ENCODE measurements at regions not wholly inside any gene's neighbourhood (a gene's known extent, or its start where the extent isn't known, plus 50 kb on each side); places are given as distances from the start of the nearest gene placed in this dataset.

DNA sequence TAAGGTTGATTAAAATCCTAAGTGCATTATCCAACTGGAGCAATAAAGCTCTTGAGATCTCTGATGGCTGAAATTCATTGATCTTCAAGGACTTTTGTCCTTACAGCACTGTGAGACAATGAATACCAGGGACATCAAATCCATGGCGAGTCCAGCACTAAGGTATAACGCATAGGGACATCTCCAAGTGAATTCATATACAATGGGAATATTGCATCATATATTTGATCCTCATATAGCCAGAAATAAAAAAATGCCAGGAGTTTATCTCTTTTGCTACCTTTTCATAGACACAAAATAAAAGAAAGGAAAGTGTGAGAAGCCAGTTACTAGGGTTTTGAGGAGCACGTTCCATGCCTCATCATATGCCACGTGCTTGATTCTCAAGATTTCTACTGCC, 112.5 kb upstream of the CDH13 start:
- no peaks in the 10 kb centered on the region for H3K9me3 ChIP-seq
- no peaks in the 10 kb centered on the region for H3K4me1 ChIP-seq
- WGBS, result 85% methylated on average over 4 of the region's 4 CpGs
- no peaks in the 10 kb centered on the region for H3K27me3 ChIP-seq
- no peak overlapping the region for H3K4me3 ChIP-seq
- H3K27ac ChIP-seq, result no peak overlapping the region
- no peaks in the 10 kb centered on the region for H3K36me3 ChIP-seq
- no peak for DNase-seq (ENCODE audit: low spot score in 2 of 2)
- TF ChIP-seq POLR2AphosphoS5 (IDR thresholded peaks at IDR 0.05) (no peak), POLR2A (IDR thresholded peaks at IDR 0.05) (no peak), EP300 (IDR thresholded peaks at IDR 0.05) (no peak)
- TF ChIP-seq, protein P1, sequence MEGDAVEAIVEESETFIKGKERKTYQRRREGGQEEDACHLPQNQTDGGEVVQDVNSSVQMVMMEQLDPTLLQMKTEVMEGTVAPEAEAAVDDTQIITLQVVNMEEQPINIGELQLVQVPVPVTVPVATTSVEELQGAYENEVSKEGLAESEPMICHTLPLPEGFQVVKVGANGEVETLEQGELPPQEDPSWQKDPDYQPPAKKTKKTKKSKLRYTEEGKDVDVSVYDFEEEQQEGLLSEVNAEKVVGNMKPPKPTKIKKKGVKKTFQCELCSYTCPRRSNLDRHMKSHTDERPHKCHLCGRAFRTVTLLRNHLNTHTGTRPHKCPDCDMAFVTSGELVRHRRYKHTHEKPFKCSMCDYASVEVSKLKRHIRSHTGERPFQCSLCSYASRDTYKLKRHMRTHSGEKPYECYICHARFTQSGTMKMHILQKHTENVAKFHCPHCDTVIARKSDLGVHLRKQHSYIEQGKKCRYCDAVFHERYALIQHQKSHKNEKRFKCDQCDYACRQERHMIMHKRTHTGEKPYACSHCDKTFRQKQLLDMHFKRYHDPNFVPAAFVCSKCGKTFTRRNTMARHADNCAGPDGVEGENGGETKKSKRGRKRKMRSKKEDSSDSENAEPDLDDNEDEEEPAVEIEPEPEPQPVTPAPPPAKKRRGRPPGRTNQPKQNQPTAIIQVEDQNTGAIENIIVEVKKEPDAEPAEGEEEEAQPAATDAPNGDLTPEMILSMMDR (IDR thresholded peaks at IDR 0.05), result no peak

- peaks cover 7% of the 10 kb centered on the region for H3K9me3 ChIP-seq
- H3K4me1 ChIP-seq, result no peaks in the 10 kb centered on the region
- DNase-seq (ENCODE audit: low spot score in 2 of 2), result no peak
- no peaks in the 10 kb centered on the region for H3K36me3 ChIP-seq
- H3K27ac ChIP-seq, result no peak overlapping the region
- no peak overlapping the region for H3K4me3 ChIP-seq
- 38% methylated on average over 2 of the region's 2 CpGs for WGBS
- H3K27me3 ChIP-seq, result no peaks in the 10 kb centered on the region
- TF ChIP-seq POLR2A (IDR thresholded peaks at IDR 0.05) (no peak), EP300 (IDR thresholded peaks at IDR 0.05) (no peak), POLR2AphosphoS5 (IDR thresholded peaks at IDR 0.05) (no peak)
- TF ChIP-seq, protein P1 (IDR thresholded peaks at IDR 0.05), result no peak
These were observed 115.9 kb upstream of the CDH13 start for GRCh38 chr16:82510789-82511305.

DNA sequence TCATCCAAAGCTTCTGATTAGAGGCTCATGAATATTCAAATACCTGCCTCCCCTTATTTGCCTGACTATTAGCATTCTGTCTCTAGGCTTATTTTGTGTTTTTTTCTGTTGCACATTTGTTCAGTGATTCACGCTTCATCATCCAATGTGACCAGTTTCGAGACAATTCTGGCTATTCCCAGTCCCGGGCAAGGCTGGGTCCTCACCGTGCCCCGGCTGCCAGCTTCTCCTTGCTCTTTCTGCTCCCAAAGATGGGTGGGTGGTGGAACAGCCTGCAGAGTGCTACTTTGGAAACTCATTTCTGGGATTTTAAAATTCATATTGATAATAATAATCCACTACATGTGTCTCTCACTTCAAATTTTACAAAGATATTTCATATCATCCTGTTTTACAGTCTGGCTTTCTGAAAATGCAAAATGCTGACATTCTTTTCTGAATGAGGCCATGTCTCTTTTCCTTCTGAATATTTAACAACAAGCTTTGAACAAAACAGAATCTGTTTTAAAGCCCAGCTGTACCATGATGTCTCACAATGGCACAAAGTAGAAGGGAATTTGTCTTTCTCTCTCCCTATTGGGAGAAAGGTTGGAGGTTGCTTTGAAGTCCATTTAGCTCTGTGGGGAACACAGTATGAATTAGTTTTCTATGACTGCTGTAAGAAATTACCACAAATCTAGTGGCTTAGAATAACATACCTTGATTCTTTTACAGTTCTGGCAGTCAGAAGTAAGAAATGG, 116.9 kb upstream of the CDH13 start:
- Histone ChIP-seq H3K4me3 (no peak overlapping the region), H3K36me3 (no peaks in the 10 kb centered on the region), H3K9me3 (peaks cover 7% of the 10 kb centered on the region), H3K27ac (no peak overlapping the region), H3K4me1 (no peaks in the 10 kb centered on the region), H3K27me3 (no peaks in the 10 kb centered on the region)
- no peak for TF ChIP-seq POLR2AphosphoS5 (IDR thresholded peaks at IDR 0.05)
- TF ChIP-seq POLR2A (IDR thresholded peaks at IDR 0.05), result no peak
- TF ChIP-seq EP300 (IDR thresholded peaks at IDR 0.05), result no peak
- TF ChIP-seq, protein P1 (IDR thresholded peaks at IDR 0.05), result no peak
- 76% methylated on average over 5 of the region's 5 CpGs for WGBS
- no peak for DNase-seq (ENCODE audit: low spot score in 2 of 2)

DNA sequence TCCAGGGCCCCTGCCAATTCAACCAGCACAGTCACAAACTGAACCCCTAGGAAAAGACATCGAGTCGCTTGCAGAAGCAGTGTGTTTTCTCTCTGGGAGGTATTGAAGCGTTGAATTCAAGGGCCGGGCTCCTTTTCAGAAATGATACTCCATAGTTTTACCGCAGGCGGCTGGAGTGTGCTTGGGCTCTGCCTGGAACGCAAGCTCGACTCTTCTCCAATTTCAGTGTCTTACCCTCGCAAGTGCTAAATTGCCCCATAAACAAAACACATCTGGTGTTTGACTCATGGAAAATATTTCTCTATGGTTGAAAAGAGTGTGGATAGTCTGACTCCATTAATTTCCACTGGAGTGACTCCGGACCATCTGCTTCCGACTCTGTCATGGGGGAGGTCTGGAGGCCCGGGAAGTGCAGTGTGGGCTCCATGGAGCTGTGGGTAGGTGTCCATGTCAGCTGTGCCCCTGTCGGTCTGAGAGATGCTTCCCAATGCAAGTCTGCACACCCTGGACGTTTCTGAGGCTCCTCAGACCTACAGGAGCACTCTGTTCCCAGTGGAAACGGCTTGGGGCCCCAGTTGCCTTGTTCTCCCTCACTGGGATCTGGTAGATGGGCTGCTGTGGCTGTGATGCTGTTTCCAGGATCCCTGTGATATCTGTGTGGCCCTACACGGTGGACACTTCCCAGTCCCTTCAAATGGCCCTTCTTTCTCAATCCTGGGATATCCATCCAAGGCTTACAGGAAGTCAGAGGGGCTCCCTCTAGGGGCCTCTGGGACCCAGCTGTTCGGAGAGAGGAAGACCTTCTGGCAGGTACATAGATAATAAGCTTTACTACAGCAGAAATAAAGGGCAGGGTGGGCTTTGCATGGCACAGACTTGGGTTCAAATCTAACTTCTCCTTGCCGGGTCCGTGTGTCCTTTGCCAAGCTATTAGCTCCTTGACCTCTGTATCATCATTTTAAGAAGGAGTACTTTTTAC, 119.8 kb upstream of the CDH13 start:
- Histone ChIP-seq H3K4me1 (no peaks in the 10 kb centered on the region), H3K9me3 (peaks cover 7% of the 10 kb centered on the region), H3K27me3 (no peaks in the 10 kb centered on the region), H3K36me3 (no peaks in the 10 kb centered on the region), H3K4me3 (no peak overlapping the region), H3K27ac (no peak overlapping the region)
- TF ChIP-seq POLR2AphosphoS5 (IDR thresholded peaks at IDR 0.05) (no peak), EP300 (IDR thresholded peaks at IDR 0.05) (no peak), POLR2A (IDR thresholded peaks at IDR 0.05) (no peak)
- TF ChIP-seq, protein P1 (IDR thresholded peaks at IDR 0.05), result no peak
- no peak for DNase-seq (ENCODE audit: low spot score in 2 of 2)
- 71% methylated on average over 17 of the region's 19 CpGs for WGBS

GRCh38 chr16:82504836-82505235, 121.9 kb upstream of the CDH13 start:
- Histone ChIP-seq H3K4me3 (no peak overlapping the region), H3K27me3 (no peaks in the 10 kb centered on the region), H3K9me3 (peaks cover 7% of the 10 kb centered on the region), H3K4me1 (no peaks in the 10 kb centered on the region), H3K36me3 (no peaks in the 10 kb centered on the region), H3K27ac (no peak overlapping the region)
- DNase-seq (ENCODE audit: low spot score in 2 of 2), result no peak
- 69% methylated on average over 8 of the region's 8 CpGs for WGBS
- no peak for TF ChIP-seq EP300 (IDR thresholded peaks at IDR 0.05)

Measured in suprapubic skin (tissue), 4 donors.